NT2/D1 (cell line): ENCODE measurements at regions not wholly inside any gene's neighbourhood (a gene's known extent, or its start where the extent isn't known, plus 50 kb on each side); places are given as distances from the start of the nearest gene placed in this dataset.

Experiments
- DNase-seq: peaks from one replicate; pipeline ENCODE4 v3.0.0-alpha.2; 2011; ENCODE audit warnings: low read depth, low spot score
- H3K27me3 ChIP-seq: 2 replicates; pipeline ENCODE4 v1.6.0; 2011; ENCODE audit warnings: mild to moderate bottlenecking; ENCODE audit not compliant: insufficient read length, insufficient read depth
- H3K36me3 ChIP-seq: 2 replicates; pipeline ENCODE4 v1.6.1; 2011; ENCODE audit warnings: mild to moderate bottlenecking, low read length, mixed read lengths; ENCODE audit not compliant: insufficient read depth, insufficient read length
- H3K4me1 ChIP-seq: 2 replicates; pipeline ENCODE4 v1.5.1; 2011; ENCODE audit not compliant: insufficient read depth, insufficient read length
- H3K4me3 ChIP-seq: 2 replicates; pipeline ENCODE4 v1.5.1; 2011; ENCODE audit warnings: low read depth; ENCODE audit not compliant: insufficient read length
- H3K9ac ChIP-seq: 2 replicates; pipeline ENCODE4 v1.6.0; 2011; ENCODE audit warnings: low read depth; ENCODE audit not compliant: insufficient read length
- H3K9me3 ChIP-seq: 2 replicates; pipeline ENCODE4 v1.5.1; 2011; ENCODE audit warnings: mild to moderate bottlenecking, low read length; ENCODE audit not compliant: insufficient read depth
- SUZ12 ChIP-seq: IDR thresholded peaks from 2 replicates; pipeline ENCODE4 v1.6.1; 2011; ENCODE audit not compliant: insufficient read length, insufficient read depth; ENCODE audit errors: extremely low read depth
- YY1 ChIP-seq: IDR thresholded peaks from 2 replicates; pipeline ENCODE4 v1.6.1; 2011; ENCODE audit not compliant: insufficient read length, insufficient read depth
- ZNF274 ChIP-seq: IDR thresholded peaks from 2 replicates; pipeline ENCODE4 v1.6.1; 2011; ENCODE audit warnings: mild to moderate bottlenecking, low read depth, low read length

DNA sequence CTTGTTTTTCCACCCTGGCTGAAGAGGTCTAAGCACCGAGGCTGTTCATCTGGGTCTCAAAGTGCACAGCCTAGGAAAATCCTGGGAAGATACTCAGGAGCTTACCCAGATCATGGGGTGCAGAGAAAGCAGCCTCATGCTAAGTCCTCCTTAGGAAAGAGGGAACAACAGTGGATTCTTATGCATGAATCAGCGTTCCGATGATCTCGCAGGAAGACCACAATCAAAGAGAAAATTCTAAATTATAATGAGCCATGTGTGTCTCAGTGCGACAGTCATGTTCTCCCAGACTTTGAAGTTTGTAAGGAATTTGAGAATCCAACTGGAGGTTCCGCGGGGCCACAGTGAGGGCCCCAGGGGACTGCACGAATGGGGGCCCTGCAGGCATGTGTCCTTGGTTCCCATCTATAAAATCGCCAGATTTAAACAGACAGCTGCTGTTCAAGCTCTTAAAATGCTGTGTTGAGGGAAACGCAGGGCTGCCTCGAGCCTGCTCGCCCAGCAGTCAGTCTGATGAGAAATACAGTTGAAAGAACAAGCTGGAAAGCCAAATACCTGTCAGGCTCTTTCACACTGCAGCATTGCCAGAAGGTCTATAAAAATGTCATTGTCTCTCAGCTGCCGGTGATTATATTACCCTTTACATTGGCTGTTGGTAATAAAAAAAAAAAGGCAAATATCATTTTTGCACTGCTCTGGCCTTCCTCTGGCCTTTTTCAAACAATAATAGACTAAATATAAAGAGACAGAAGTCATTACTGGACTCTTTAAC lies 152.1 kb downstream of the PMP22 start:
- no peak overlapping the region for H3K4me3 ChIP-seq
- DNase-seq = no peak
- TF ChIP-seq YY1 = no peak
- TF ChIP-seq SUZ12 = no peak
- no peak for TF ChIP-seq ZNF274

GRCh38 chr17:15109608-15110007 lies 155.5 kb downstream of the PMP22 start:
- no peaks in the 10 kb centered on the region for H3K36me3 ChIP-seq
- no peak overlapping the region for H3K4me3 ChIP-seq
- TF ChIP-seq SUZ12 (no peak), ZNF274 (no peak), YY1 (no peak)
- DNase-seq = no peak
- H3K9me3 ChIP-seq = no peaks in the 10 kb centered on the region
- peaks cover 3% of the 10 kb centered on the region for H3K4me1 ChIP-seq
- no peaks in the 10 kb centered on the region for H3K27me3 ChIP-seq
- H3K9ac ChIP-seq = no peak overlapping the region

More for the DNA sequence above, 152.1 kb downstream of the PMP22 start:
- Histone ChIP-seq H3K36me3 (no peaks in the 10 kb centered on the region), H3K9me3 (peaks cover 20% of the 10 kb centered on the region), H3K27me3 (no peaks in the 10 kb centered on the region), H3K4me1 (no peaks in the 10 kb centered on the region), H3K9ac (no peak overlapping the region)

DNA sequence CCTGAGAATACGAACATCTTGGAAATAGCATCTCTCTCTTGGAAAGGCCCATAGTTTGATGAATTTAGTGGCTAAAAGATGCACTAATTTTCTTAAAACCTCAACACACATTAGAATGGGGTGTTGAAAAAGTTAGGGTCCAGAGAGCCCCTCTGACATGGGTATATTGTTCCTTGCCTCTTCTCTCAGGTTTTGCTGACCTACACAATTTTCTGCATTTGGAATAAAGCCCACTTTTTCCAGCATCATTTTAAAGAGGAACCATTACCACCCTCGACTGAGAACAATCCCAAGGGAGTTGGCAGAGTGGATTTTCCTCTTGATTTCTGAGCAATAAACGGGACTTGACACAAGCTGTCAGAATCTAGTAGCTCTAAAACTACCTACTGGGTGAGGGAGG lies 156.1 kb downstream of the PMP22 start:
- no peak overlapping the region for H3K9ac ChIP-seq
- no peaks in the 10 kb centered on the region; the same call in 1 of the 2 replicates for H3K9me3 ChIP-seq
- H3K27me3 ChIP-seq = no peaks in the 10 kb centered on the region
- peaks cover 3% of the 10 kb centered on the region for H3K4me1 ChIP-seq
- TF ChIP-seq ZNF274 (no peak), SUZ12 (no peak), YY1 (no peak)
- no peaks in the 10 kb centered on the region for H3K36me3 ChIP-seq
- DNase-seq = no peak
- H3K4me3 ChIP-seq = no peak overlapping the region

GRCh38 chr17:15106540-15106939 lies 158.6 kb downstream of the PMP22 start:
- Histone ChIP-seq H3K36me3 (no peaks in the 10 kb centered on the region), H3K4me1 (peaks cover 3% of the 10 kb centered on the region), H3K9ac (no peak overlapping the region), H3K27me3 (no peaks in the 10 kb centered on the region), H3K9me3 (no peaks in the 10 kb centered on the region; the same call in 1 of the 2 replicates), H3K4me3 (no peak overlapping the region)
- no peak for DNase-seq
- TF ChIP-seq YY1 = no peak
- no peak for TF ChIP-seq SUZ12
- no peak for TF ChIP-seq ZNF274

- DNase-seq = no peak
- Histone ChIP-seq H3K9ac (no peak overlapping the region), H3K36me3 (no peaks in the 10 kb centered on the region), H3K4me1 (peaks cover 3% of the 10 kb centered on the region), H3K9me3 (no peaks in the 10 kb centered on the region; the same call in 1 of the 2 replicates), H3K4me3 (no peak overlapping the region), H3K27me3 (no peaks in the 10 kb centered on the region)
- TF ChIP-seq SUZ12 (no peak), YY1 (no peak), ZNF274 (no peak)
Observed at GRCh38 chr17:15103785-15104184, 161.3 kb downstream of the PMP22 start.

GRCh38 chr17:15101175-15101574 lies 164.0 kb downstream of the PMP22 start:
- no peaks in the 10 kb centered on the region for H3K36me3 ChIP-seq
- TF ChIP-seq YY1 (no peak), ZNF274 (no peak), SUZ12 (no peak)
- no peak for DNase-seq

GRCh38 chr17:15096511-15096910 lies 168.6 kb downstream of the PMP22 start:
- Histone ChIP-seq H3K4me1 (no peaks in the 10 kb centered on the region), H3K27me3 (no peaks in the 10 kb centered on the region), H3K9ac (no peak overlapping the region), H3K4me3 (no peak overlapping the region), H3K36me3 (no peaks in the 10 kb centered on the region), H3K9me3 (no peaks in the 10 kb centered on the region)
- DNase-seq = no peak
- no peak for TF ChIP-seq YY1

More at GRCh38 chr17:15101175-15101574, 164.0 kb downstream of the PMP22 start:
- H3K4me1 ChIP-seq = no peaks in the 10 kb centered on the region
- H3K4me3 ChIP-seq = no peak overlapping the region
- H3K27me3 ChIP-seq = no peaks in the 10 kb centered on the region
- no peak overlapping the region for H3K9ac ChIP-seq
- H3K9me3 ChIP-seq = no peaks in the 10 kb centered on the region; the same call in 1 of the 2 replicates
